Epithelial cell of proximal tubule (primary cell): ENCODE measurements at regions not wholly inside any gene's neighbourhood (a gene's known extent, or its start where the extent isn't known, plus 50 kb on each side); places are given as distances from the start of the nearest gene placed in this dataset.
A peak's percentile ranks its signal among the peaks of the same experiment; 100 is the strongest.

Source experiments
- DNase-seq: peaks from one replicate; pipeline ENCODE4 v3.0.0-alpha.2; 2011; ENCODE audit warnings: low read depth
- H3K4me3 ChIP-seq: 2 replicates; pipeline ENCODE4 v1.5.1; 2011; ENCODE audit warnings: low read depth, mild to moderate bottlenecking, low read length
- TF ChIP-seq, protein P1 (sequence below): conservative IDR thresholded peaks from 2 replicates; pipeline ENCODE4 v1.5.1; 2012; ENCODE audit warnings: low read depth, mild to moderate bottlenecking, low read length

DNA sequence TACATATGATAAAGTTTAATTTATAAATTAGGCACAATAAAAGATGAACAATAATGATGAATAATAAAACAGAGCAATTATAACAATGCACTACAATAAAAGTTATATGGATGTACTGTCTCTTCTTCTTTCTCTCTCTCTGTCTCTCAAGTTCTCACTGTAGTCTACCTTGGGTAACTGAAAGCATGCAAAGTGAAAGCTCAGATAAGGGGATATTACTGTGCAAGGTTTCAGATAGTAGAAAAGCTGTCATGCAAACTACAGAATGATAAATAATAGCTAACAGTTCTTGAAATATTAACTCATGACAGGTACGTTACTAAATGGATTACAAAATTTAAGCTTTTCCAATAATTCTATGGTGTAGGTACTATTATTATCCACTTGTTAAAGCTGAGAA, 311.9 kb upstream of the PRDM1 start:
- no peak overlapping the region for H3K4me3 ChIP-seq
- TF ChIP-seq, protein P1, sequence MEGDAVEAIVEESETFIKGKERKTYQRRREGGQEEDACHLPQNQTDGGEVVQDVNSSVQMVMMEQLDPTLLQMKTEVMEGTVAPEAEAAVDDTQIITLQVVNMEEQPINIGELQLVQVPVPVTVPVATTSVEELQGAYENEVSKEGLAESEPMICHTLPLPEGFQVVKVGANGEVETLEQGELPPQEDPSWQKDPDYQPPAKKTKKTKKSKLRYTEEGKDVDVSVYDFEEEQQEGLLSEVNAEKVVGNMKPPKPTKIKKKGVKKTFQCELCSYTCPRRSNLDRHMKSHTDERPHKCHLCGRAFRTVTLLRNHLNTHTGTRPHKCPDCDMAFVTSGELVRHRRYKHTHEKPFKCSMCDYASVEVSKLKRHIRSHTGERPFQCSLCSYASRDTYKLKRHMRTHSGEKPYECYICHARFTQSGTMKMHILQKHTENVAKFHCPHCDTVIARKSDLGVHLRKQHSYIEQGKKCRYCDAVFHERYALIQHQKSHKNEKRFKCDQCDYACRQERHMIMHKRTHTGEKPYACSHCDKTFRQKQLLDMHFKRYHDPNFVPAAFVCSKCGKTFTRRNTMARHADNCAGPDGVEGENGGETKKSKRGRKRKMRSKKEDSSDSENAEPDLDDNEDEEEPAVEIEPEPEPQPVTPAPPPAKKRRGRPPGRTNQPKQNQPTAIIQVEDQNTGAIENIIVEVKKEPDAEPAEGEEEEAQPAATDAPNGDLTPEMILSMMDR, result no peak
- no peak for DNase-seq

DNA sequence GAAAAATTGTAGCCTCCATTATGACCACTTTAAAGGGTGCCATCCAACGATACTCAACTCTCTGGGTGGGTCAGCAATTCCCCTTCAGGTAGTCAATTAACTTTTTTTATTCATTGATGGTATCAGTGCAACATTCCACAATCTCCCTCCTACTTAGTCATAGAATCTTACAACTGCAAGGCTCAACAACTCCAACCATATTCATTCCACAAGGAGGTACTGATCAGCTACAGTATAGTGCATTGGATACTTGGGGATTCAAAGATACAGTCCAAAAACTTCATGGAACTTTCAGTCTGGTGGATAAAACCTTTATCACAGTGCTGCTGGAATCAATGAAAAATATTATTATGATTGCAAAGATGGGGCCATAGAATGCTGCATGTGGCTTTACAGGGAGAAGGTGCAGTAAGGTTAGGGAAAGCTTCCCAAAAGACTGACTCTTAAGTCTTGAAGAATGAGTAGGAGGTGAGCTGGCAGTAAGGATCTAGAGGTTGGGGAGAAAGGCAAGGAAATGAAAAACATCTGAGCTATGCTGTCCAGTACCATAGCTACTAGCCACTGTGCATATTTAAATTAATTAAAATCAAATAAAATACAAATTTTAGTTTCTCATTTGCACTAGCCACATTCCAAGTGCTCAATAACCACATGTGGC, 314.7 kb upstream of the PRDM1 start:
- no peak overlapping the region for H3K4me3 ChIP-seq
- TF ChIP-seq, protein P1, result no peak
- no peak for DNase-seq

DNA sequence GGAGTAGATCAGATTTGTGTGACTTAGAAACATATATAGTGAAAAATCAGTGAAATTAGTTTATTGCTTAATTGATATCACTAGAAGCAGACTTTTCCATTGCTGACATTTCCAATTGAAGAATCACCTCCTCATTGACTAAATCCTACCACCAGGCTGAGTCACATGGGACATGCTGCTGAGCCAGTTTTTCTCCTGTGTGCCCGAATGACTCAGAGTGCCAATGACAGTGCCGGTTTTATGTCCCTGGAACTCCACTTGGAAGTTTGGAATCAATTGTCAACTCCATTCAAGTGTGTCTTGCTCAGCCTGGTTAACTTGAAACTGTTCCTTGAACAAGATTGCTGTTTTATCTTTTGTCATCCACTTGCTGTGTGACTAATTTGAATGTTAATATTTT, 316.1 kb upstream of the PRDM1 start:
- DNase-seq, result peak; percentile 55
- TF ChIP-seq, protein P1, result no peak
- H3K4me3 ChIP-seq, result no peak overlapping the region

DNA sequence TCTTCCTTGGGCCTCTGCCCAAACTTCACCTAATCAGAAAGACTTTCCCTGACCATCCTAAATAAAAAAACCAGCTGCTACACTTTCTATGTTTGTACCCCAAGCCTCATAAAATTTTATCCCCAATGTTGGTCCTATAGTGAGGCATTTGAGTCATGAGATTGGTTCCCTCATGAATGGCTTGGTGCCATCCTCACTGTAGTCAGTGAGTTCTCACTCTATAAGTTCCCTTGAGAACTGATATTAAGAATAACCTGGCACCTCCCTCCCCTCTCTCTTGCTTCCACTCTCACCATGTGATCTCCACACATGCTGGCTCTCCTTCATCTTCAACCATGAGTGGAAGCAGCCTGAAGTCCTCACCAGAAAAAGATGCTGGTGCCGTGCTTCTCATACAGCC, 316.9 kb upstream of the PRDM1 start:
- DNase-seq, result no peak
- TF ChIP-seq, protein P1, result no peak
- H3K4me3 ChIP-seq, result no peak overlapping the region

DNA sequence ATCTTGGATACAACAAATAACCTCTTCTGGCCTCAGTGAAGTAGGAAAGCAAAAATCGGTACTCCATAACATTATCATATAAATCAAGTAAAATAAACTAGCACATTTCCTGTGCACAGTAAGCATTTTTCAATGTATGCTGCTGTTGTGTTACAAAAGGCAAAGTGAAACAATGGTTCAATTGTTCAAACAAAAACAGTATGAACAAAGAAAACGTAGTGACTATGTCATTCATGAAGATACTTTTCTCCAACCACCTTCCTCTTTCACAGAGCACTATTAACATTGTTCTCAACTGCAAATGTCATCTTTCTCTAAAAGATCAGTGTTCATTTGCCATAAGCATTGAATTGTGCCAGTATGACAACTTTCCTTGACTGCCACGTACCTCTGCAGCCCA, 318.6 kb upstream of the PRDM1 start:
- H3K4me3 ChIP-seq, result no peak overlapping the region
- no peak for DNase-seq
- TF ChIP-seq, protein P1, result no peak

DNA sequence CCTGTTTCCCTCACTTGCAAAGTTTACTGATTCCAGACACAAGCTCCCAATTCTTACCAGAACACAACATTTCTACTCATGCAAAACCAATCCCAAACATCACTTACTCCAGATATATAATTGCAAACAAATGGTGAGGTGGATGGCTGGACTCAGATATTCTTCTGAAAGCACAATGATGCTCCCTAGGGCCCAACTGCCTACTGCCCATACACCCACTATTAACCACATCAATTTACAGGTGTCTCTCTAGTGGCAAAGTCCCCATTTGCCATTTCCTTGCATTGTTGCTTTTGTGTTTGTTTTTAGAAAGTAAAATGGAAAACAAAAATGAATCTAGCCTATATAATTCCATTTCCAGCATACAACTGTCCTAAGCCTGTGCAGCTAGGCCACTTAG, 320.9 kb upstream of the PRDM1 start:
- TF ChIP-seq, protein P1, result no peak
- no peak for DNase-seq
- H3K4me3 ChIP-seq, result no peak overlapping the region

DNA sequence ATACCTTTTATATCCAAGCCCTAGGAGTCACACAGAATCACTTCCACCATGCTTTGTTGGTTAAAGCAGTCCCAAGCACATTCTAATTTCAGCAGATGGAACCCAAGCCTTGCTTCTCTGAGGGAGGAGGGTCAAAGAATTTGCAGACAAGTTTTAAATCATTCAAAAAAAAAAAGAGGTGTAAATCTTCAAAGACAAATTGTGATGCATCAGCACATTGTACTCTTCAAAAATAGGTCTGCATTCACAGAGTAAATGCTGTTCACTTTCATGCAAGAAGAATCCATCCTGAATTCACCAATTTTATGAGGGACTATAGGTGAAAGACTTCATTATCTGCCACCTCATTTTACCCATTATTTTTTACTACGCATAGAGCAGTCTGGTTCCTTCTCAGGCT, 321.8 kb upstream of the PRDM1 start:
- TF ChIP-seq, protein P1, result no peak
- no peak overlapping the region for H3K4me3 ChIP-seq
- DNase-seq, result no peak
